Panc1 (cell line): ENCODE measurements at regions not wholly inside any gene's neighbourhood (a gene's known extent, or its start where the extent isn't known, plus 50 kb on each side); places are given as distances from the start of the nearest gene placed in this dataset.

ENCODE experiments used
- ATAC-seq: fragments of 200-7000 bp; cut with Tn5 transposase; 2 replicates; pipeline ENCODE4 v1.9.1; 2020; ENCODE audit warnings: mild to moderate bottlenecking, moderate library complexity
- BruUV-seq: library from RNA; stranded (reverse); fragments of 400-500 nt; replicated peaks from 2 replicates; lab custom pipeline; 2021; lab: Mats Ljungman, UMichigan
- CTCF ChIA-PET: fragments of 300-600 bp; sonication (Branson Sonifier 250); formaldehyde crosslinking; loops from one replicate; lab custom pipeline; 2022; ENCODE audit warnings: antibody characterized with exemption; lab: Charles Lee
- POLR2A ChIA-PET: fragments of 300-600 bp; sonication (Branson Sonifier 250); formaldehyde crosslinking; loops from one replicate; lab custom pipeline; 2022; ENCODE audit warnings: antibody characterized with exemption; lab: Charles Lee
- DNase-seq: peaks from one replicate; pipeline ENCODE4 v3.0.0-alpha.2; 2010; ENCODE audit warnings: low read depth, low spot score
- H3K27ac ChIP-seq: 2 replicates; pipeline ENCODE4 v1.5.1; 2011; ENCODE audit warnings: mild to moderate bottlenecking, low read length, inconsistent platforms
- H3K27me3 ChIP-seq: fragments of 200-500 bp; sonication (Bioruptor generic); 2 replicates; pipeline ENCODE4 v1.6.0; 2014; ENCODE audit warnings: low read length, inconsistent platforms; ENCODE audit not compliant: control insufficient read depth, insufficient read depth
- H3K36me3 ChIP-seq: fragments of 200-500 bp; sonication (Bioruptor generic); 2 replicates; pipeline ENCODE4 v1.5.1; 2014; ENCODE audit warnings: inconsistent platforms, mild to moderate bottlenecking, low read length, moderate library complexity; ENCODE audit not compliant: control insufficient read depth, insufficient read depth
- H3K4me1 ChIP-seq: 2 replicates; pipeline ENCODE4 v1.5.1; 2011; ENCODE audit warnings: inconsistent platforms, mild to moderate bottlenecking, low read length, moderate library complexity; ENCODE audit not compliant: control insufficient read depth, insufficient read depth
- H3K4me3 ChIP-seq, 2 experiments: 2 replicates each; pipeline ENCODE4 v1.5.1; 2011 to 2012; ENCODE audit warnings: low read depth in 2 of 2, low read length in 2 of 2, mild to moderate bottlenecking in 2 of 2, inconsistent platforms in 1 of 2, moderate library complexity in 1 of 2
- H3K9me3 ChIP-seq: fragments of 200-500 bp; sonication (Bioruptor generic); 2 replicates; pipeline ENCODE4 v1.5.1; 2014; ENCODE audit warnings: low read depth, mild to moderate bottlenecking, inconsistent platforms, low read length, moderate library complexity; ENCODE audit not compliant: control insufficient read depth, insufficient read depth
- POLR2AphosphoS5 ChIP-seq: IDR thresholded peaks from 2 replicates; pipeline ENCODE4 v1.6.1; 2012; ENCODE audit warnings: mild to moderate bottlenecking, low read depth, low read length, moderate library complexity
- SIN3A ChIP-seq: IDR thresholded peaks from 2 replicates; pipeline ENCODE4 v1.6.1; 2012; ENCODE audit warnings: low read depth, mild to moderate bottlenecking, low read length, moderate library complexity, borderline replicate concordance; ENCODE audit not compliant: insufficient read depth
- TCF7L2 ChIP-seq: IDR thresholded peaks from 2 replicates; pipeline ENCODE4 v1.6.1; 2011; ENCODE audit warnings: mild to moderate bottlenecking, low read depth, low read length, inconsistent platforms
- in situ Hi-C: cut with HindIII; loops from 2 replicates; pipeline ENCODE4 v1.10.0; 2016; ENCODE audit warnings: low sequenced_read_pairs, low pct_unique_long_range_greater_than_20kb
- intact Hi-C: fragments of 100-400 bp; cut with micrococcal nuclease; formaldehyde crosslinking; loops from one replicate; pipeline ENCODE4 v1.10.0; 2022; ENCODE audit not compliant: unreplicated experiment
- TF ChIP-seq, protein P1 (sequence below): fragments of 450-650 bp; IDR thresholded peaks from 2 replicates; pipeline ENCODE4 v1.5.1; 2017; ENCODE audit warnings: mild to moderate bottlenecking
- TF ChIP-seq, protein P2 (sequence below), 2 experiments: IDR thresholded peaks; 2 replicates each; pipeline ENCODE4 v1.6.1; 2011 to 2012; ENCODE audit warnings: low read depth in 2 of 2, control low read depth in 1 of 2, low read length in 1 of 2, mild to moderate bottlenecking in 1 of 2, moderate library complexity in 1 of 2; ENCODE audit not compliant: insufficient read depth in 1 of 2

DNA sequence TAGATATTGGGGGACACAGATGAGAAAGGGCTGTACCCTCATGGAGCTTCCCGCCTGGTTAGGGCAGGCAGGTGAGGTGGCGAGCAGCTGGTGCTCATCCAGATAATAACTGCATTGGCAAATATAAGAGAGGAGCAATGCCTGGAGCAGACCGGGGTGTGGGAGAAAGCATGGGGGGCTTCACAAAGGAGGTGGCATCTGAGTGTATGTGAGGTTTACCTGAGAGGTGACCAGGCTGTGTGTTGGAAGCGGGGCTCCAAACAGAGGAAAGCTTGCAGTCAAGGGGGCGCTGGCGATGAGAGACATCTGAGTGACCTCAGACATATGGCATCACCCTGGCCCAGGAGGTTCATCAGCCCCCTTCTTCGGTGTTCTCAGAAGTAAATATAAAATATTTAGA is 72.1 kb upstream of the PMEPA1 start:
- Histone ChIP-seq H3K27ac (no peak overlapping the region), H3K27me3 (no peaks in the 10 kb centered on the region), H3K4me1 (no peaks in the 10 kb centered on the region), H3K36me3 (no peaks in the 10 kb centered on the region), H3K4me3 (no peak overlapping the region), H3K9me3 (no peaks in the 10 kb centered on the region)
- in situ Hi-C loops: no loop called here
- no peak for DNase-seq
- intact Hi-C loops: no loop called here
- ChIA-PET CTCF (no interaction called here), POLR2A (no interaction called here)
- no peak for ATAC-seq
- TF ChIP-seq POLR2AphosphoS5 (no peak), SIN3A (no peak), TCF7L2 (no peak)
- TF ChIP-seq, protein P1, sequence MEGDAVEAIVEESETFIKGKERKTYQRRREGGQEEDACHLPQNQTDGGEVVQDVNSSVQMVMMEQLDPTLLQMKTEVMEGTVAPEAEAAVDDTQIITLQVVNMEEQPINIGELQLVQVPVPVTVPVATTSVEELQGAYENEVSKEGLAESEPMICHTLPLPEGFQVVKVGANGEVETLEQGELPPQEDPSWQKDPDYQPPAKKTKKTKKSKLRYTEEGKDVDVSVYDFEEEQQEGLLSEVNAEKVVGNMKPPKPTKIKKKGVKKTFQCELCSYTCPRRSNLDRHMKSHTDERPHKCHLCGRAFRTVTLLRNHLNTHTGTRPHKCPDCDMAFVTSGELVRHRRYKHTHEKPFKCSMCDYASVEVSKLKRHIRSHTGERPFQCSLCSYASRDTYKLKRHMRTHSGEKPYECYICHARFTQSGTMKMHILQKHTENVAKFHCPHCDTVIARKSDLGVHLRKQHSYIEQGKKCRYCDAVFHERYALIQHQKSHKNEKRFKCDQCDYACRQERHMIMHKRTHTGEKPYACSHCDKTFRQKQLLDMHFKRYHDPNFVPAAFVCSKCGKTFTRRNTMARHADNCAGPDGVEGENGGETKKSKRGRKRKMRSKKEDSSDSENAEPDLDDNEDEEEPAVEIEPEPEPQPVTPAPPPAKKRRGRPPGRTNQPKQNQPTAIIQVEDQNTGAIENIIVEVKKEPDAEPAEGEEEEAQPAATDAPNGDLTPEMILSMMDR: no peak
- TF ChIP-seq, protein P2, sequence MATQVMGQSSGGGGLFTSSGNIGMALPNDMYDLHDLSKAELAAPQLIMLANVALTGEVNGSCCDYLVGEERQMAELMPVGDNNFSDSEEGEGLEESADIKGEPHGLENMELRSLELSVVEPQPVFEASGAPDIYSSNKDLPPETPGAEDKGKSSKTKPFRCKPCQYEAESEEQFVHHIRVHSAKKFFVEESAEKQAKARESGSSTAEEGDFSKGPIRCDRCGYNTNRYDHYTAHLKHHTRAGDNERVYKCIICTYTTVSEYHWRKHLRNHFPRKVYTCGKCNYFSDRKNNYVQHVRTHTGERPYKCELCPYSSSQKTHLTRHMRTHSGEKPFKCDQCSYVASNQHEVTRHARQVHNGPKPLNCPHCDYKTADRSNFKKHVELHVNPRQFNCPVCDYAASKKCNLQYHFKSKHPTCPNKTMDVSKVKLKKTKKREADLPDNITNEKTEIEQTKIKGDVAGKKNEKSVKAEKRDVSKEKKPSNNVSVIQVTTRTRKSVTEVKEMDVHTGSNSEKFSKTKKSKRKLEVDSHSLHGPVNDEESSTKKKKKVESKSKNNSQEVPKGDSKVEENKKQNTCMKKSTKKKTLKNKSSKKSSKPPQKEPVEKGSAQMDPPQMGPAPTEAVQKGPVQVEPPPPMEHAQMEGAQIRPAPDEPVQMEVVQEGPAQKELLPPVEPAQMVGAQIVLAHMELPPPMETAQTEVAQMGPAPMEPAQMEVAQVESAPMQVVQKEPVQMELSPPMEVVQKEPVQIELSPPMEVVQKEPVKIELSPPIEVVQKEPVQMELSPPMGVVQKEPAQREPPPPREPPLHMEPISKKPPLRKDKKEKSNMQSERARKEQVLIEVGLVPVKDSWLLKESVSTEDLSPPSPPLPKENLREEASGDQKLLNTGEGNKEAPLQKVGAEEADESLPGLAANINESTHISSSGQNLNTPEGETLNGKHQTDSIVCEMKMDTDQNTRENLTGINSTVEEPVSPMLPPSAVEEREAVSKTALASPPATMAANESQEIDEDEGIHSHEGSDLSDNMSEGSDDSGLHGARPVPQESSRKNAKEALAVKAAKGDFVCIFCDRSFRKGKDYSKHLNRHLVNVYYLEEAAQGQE (IDR thresholded peaks at IDR 0.05; ENCODE audit: insufficient read depth in 1 of 2, low read depth in 2 of 2, low read length in 1 of 2): no peak
- BruUV-seq: no TSS peak

DNA sequence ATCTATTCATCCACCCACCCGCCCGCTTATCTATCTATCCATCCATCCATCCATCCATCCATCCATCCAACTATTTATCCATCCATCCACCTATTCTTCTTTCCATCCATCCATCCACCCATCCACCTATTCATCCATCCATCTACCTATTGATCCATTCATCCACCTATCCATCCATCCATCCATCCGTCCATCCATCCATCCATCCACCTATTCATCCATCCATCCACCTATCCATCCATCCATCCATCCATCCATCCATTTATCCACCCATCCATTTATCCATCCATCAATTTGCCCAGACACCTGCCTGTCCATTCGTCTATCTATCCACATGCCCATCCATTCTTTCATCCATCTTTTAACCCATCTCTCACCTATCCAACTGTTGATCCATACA is 71.1 kb upstream of the PMEPA1 start:
- Histone ChIP-seq H3K4me1 (no peaks in the 10 kb centered on the region), H3K4me3 (no peak overlapping the region), H3K36me3 (no peaks in the 10 kb centered on the region), H3K27ac (no peak overlapping the region), H3K9me3 (no peaks in the 10 kb centered on the region), H3K27me3 (no peaks in the 10 kb centered on the region)
- intact Hi-C loops (no loop called here), in situ Hi-C loops (no loop called here)
- POLR2A ChIA-PET: no interaction called here
- TF ChIP-seq POLR2AphosphoS5: no peak
- TF ChIP-seq, protein P1: no peak
- TF ChIP-seq SIN3A: no peak
- TF ChIP-seq TCF7L2: no peak
- TF ChIP-seq, protein P2 (IDR thresholded peaks at IDR 0.05; ENCODE audit: insufficient read depth in 1 of 2, low read depth in 2 of 2, low read length in 1 of 2): no peak
- DNase-seq: no peak
- BruUV-seq: no TSS peak
- CTCF ChIA-PET: no interaction called here
- ATAC-seq: no peak
